GM12878 (cell line): ENCODE measurements at regions not wholly inside any gene's neighbourhood (a gene's known extent, or its start where the extent isn't known, plus 50 kb on each side); places are given as distances from the start of the nearest gene placed in this dataset.

Experiments
- ATAC-seq: fragments of 200-7000 bp; cut with Tn5 transposase; 3 replicates; pipeline ENCODE4 v1.9.1; 2020; ENCODE audit warnings: mild to moderate bottlenecking, moderate library complexity
- BruUV-seq: library from RNA; stranded (reverse); fragments of 400-500 nt; replicated peaks from 2 replicates; lab custom pipeline; 2021; lab: Mats Ljungman, UMichigan
- CTCF ChIA-PET: fragments of 300-600 bp; sonication (Branson Sonifier 250); formaldehyde crosslinking; extraction: SDS; loops from one replicate; lab custom pipeline; 2021; ENCODE audit warnings: inconsistent platforms; lab: Yijun Ruan, JAX
- POLR2A ChIA-PET: fragments of 350-600 bp; formaldehyde crosslinking; extraction: SDS; loops from one replicate; lab custom pipeline; 2021; ENCODE audit warnings: inconsistent platforms; lab: Charles Lee
- RAD21 ChIA-PET: fragments of 300-600 bp; sonication (Branson Sonifier 250); formaldehyde crosslinking; loops from one replicate; lab custom pipeline; 2023; ENCODE audit warnings: antibody characterized with exemption; ENCODE audit not compliant: unreplicated experiment; lab: Charles Lee
- SMC1A ChIA-PET: fragments of 300-600 bp; sonication (Branson Sonifier 250); formaldehyde crosslinking; loops from one replicate; lab custom pipeline; 2023; ENCODE audit not compliant: unreplicated experiment, uncharacterized antibody; lab: Charles Lee
- DNase-seq: peaks from one replicate; pipeline ENCODE4 v3.0.0-alpha.2; 2011; ENCODE audit warnings: low read depth, low spot score
- FAIRE-seq: peaks from 3 replicates; lab custom pipeline; 2011; peaks lifted over from hg19 to GRCh38; lab: Jason Lieb, UNC
- H2AFZ ChIP-seq: 2 replicates; pipeline ENCODE4 v1.6.0; 2011; ENCODE audit warnings: low read depth, low read length, control low read depth; ENCODE audit not compliant: control insufficient read depth
- H3K27ac ChIP-seq: 2 replicates; pipeline ENCODE4 v1.5.1; 2011; ENCODE audit warnings: control low read depth; ENCODE audit not compliant: control insufficient read depth, insufficient read depth
- H3K27me3 ChIP-seq, 2 experiments: replicated peaks in 1 of 2; 2 replicates each; pipeline versions ENCODE4 v1.6.0 to v1.6.1; 2011; ENCODE audit warnings: low read length in 1 of 2; ENCODE audit not compliant: control insufficient read depth in 2 of 2, insufficient read depth in 2 of 2
- H3K36me3 ChIP-seq, 2 experiments: 2 replicates each; pipeline ENCODE4 v1.5.1; 2011; ENCODE audit warnings: low read length in 1 of 2; ENCODE audit not compliant: control insufficient read depth in 2 of 2, insufficient read depth in 2 of 2
- H3K4me1 ChIP-seq: 2 replicates; pipeline ENCODE4 v1.6.1; 2011; ENCODE audit warnings: mild to moderate bottlenecking, low read length, moderate library complexity, mixed read lengths; ENCODE audit not compliant: control insufficient read depth, insufficient read depth
- H3K4me2 ChIP-seq: 2 replicates; pipeline ENCODE4 v1.6.0; 2011; ENCODE audit warnings: control low read depth; ENCODE audit not compliant: control insufficient read depth, insufficient read depth
- H3K4me3 ChIP-seq: fragments of 200-600 bp; sonication (generic); 2 replicates; pipeline ENCODE4 v1.5.1; 2016
- H3K79me2 ChIP-seq: 2 replicates; pipeline ENCODE4 v1.6.0; 2011; ENCODE audit warnings: low read length; ENCODE audit not compliant: control insufficient read depth, insufficient read depth
- H3K9ac ChIP-seq: 2 replicates; pipeline ENCODE4 v1.8.0; 2011; ENCODE audit warnings: low read length, control low read depth, mixed read lengths; ENCODE audit not compliant: control insufficient read depth, insufficient read depth
- H3K9me3 ChIP-seq: replicated peaks from 3 replicates; pipeline ENCODE4 v1.5.1; 2011; ENCODE audit warnings: mild to moderate bottlenecking, low read length; ENCODE audit not compliant: control insufficient read depth, insufficient read depth
- H4K20me1 ChIP-seq: 2 replicates; pipeline ENCODE4 v1.6.0; 2011; ENCODE audit not compliant: control insufficient read depth, insufficient read depth
- ASH2L ChIP-seq: fragments of 300-600, 200-600 bp; sonication (generic); IDR thresholded peaks from 2 replicates; pipeline ENCODE4 v1.6.1; 2017; ENCODE audit warnings: low read depth, mild to moderate bottlenecking, borderline replicate concordance
- CEBPB ChIP-seq, 2 experiments: fragments of 150-350 bp in 1 of 2; IDR thresholded peaks; 2 replicates each; pipeline ENCODE4 v1.6.1; 2012 to 2014; ENCODE audit warnings: low read depth in 2 of 2, low read length in 2 of 2, borderline replicate concordance in 1 of 2, inconsistent platforms in 1 of 2
- HDAC2 ChIP-seq: fragments of 200-600 bp; sonication (generic); IDR thresholded peaks from 2 replicates; pipeline ENCODE4 v1.6.1; 2017
- HDGF ChIP-seq: fragments of 450-650 bp; IDR thresholded peaks from 2 replicates; pipeline ENCODE4 v1.6.1; 2016; ENCODE audit warnings: antibody characterized with exemption
- MEF2B ChIP-seq: fragments of 450-650 bp; IDR thresholded peaks from 2 replicates; pipeline ENCODE4 v1.6.1; 2018; ENCODE audit warnings: mild to moderate bottlenecking, moderate library complexity; ENCODE audit not compliant: partially characterized antibody, poor library complexity, severe bottlenecking
- NR2C2 ChIP-seq: IDR thresholded peaks from 2 replicates; pipeline ENCODE4 v1.6.1; 2011; ENCODE audit warnings: borderline replicate concordance, low read depth; ENCODE audit not compliant: control insufficient read depth, insufficient read length
- NRF1 ChIP-seq: conservative IDR thresholded peaks from 2 replicates; pipeline ENCODE4 v1.6.1; 2011; ENCODE audit warnings: mild to moderate bottlenecking, low read depth, low read length, improper control_type of control experiment
- RCOR1 ChIP-seq: conservative IDR thresholded peaks from 2 replicates; pipeline ENCODE4 v1.6.1; 2012; ENCODE audit warnings: low read depth, low read length, improper control_type of control experiment
- SP1 ChIP-seq: IDR thresholded peaks from one replicate; pipeline ENCODE4 v1.6.1; 2011; ENCODE audit warnings: low read depth, low read length
- ZNF217 ChIP-seq: fragments of 450-650 bp; IDR thresholded peaks from 2 replicates; pipeline ENCODE4 v1.6.1; 2017; ENCODE audit warnings: antibody characterized with exemption, mild to moderate bottlenecking
- ZZZ3 ChIP-seq: IDR thresholded peaks from 2 replicates; pipeline ENCODE4 v1.6.1; 2011; ENCODE audit warnings: low read depth; ENCODE audit not compliant: control insufficient read depth, insufficient read length
- WGBS: methylation state at CpG from one replicate; pipeline ENCODE4 v1.1.6; 2016; ENCODE audit warnings: low lambda C conversion rate; ENCODE audit not compliant: insufficient replicate concordance, insufficient coverage; ENCODE audit errors: missing lambda C conversion rate; 5-methylcytosine and 5-hydroxymethylcytosine counted together
- in situ Hi-C: fragments of 300-500 bp; cut with MboI; formaldehyde crosslinking; loops from 9 replicates; pipeline ENCODE4 v1.14.3; 2018; ENCODE audit warnings: mixed read lengths
- intact Hi-C: fragments of 100-400 bp; cut with micrococcal nuclease; formaldehyde crosslinking; loops from one replicate; pipeline ENCODE4 v1.14.2; 2022; ENCODE audit not compliant: unreplicated experiment
- TF ChIP-seq, protein P1 (sequence below): fragments of 150-350 bp; IDR thresholded peaks from 2 replicates; pipeline ENCODE4 v1.6.1; 2016; ENCODE audit warnings: low read depth, low read length

GRCh38 chr13:47843005-47843404 lies 158.1 kb downstream of the SUCLA2 start:
- DNase-seq (no peak), FAIRE-seq (no peak)
- RAD21 ChIA-PET = no interaction called here

More at GRCh38 chr13:47843005-47843404, 158.1 kb downstream of the SUCLA2 start:
- Histone ChIP-seq H3K27me3 (no peaks in the 10 kb centered on the region), H2AFZ (no peak overlapping the region), H3K4me1 (no peaks in the 10 kb centered on the region), H3K9ac (no peak overlapping the region), H4K20me1 (no peaks in the 10 kb centered on the region), H3K4me2 (no peak overlapping the region), H3K27ac (no peak overlapping the region), H3K4me3 (no peak overlapping the region), H3K79me2 (no peaks in the 10 kb centered on the region), H3K9me3 (no peaks in the 10 kb centered on the region), H3K36me3 (no peaks in the 10 kb centered on the region)
- CTCF ChIA-PET = no interaction called here
- POLR2A ChIA-PET = no interaction called here
- in situ Hi-C loops = no loop called here
- TF ChIP-seq HDGF = no peak
- TF ChIP-seq NRF1 = no peak
- TF ChIP-seq NR2C2 = no peak
- TF ChIP-seq HDAC2 = no peak
- no peak for TF ChIP-seq CEBPB (IDR thresholded peaks at IDR 0.05; ENCODE audit: borderline replicate concordance in 1 of 2, low read depth in 2 of 2, low read length in 2 of 2)
- TF ChIP-seq ZNF217 = no peak
- TF ChIP-seq, protein P1, sequence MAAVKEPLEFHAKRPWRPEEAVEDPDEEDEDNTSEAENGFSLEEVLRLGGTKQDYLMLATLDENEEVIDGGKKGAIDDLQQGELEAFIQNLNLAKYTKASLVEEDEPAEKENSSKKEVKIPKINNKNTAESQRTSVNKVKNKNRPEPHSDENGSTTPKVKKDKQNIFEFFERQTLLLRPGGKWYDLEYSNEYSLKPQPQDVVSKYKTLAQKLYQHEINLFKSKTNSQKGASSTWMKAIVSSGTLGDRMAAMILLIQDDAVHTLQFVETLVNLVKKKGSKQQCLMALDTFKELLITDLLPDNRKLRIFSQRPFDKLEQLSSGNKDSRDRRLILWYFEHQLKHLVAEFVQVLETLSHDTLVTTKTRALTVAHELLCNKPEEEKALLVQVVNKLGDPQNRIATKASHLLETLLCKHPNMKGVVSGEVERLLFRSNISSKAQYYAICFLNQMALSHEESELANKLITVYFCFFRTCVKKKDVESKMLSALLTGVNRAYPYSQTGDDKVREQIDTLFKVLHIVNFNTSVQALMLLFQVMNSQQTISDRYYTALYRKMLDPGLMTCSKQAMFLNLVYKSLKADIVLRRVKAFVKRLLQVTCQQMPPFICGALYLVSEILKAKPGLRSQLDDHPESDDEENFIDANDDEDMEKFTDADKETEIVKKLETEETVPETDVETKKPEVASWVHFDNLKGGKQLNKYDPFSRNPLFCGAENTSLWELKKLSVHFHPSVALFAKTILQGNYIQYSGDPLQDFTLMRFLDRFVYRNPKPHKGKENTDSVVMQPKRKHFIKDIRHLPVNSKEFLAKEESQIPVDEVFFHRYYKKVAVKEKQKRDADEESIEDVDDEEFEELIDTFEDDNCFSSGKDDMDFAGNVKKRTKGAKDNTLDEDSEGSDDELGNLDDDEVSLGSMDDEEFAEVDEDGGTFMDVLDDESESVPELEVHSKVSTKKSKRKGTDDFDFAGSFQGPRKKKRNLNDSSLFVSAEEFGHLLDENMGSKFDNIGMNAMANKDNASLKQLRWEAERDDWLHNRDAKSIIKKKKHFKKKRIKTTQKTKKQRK = no peak
- no peak for TF ChIP-seq RCOR1
- no peak for TF ChIP-seq ASH2L
- TF ChIP-seq ZZZ3 = no peak
- no peak for TF ChIP-seq SP1
- TF ChIP-seq MEF2B = no peak
- SMC1A ChIA-PET = interaction anchor here (0.5 kb wide), 1 partner anchor 9 kb away, joined by 3 read pairs; no protein-coding TSS in a partner anchor
- WGBS = 15% methylated on average over 4 of the region's 4 CpGs
- peak; percentile 77 for ATAC-seq
- no TSS peak for BruUV-seq
- intact Hi-C loops = no loop called here
